Right atrium auricular region (tissue), 2 donors: ENCODE measurements at regions not wholly inside any gene's neighbourhood (a gene's known extent, or its start where the extent isn't known, plus 50 kb on each side); places are given as distances from the start of the nearest gene placed in this dataset.
"Not testable (repeated sequence)": the region's sequence is repeated elsewhere in the genome, so short reads cannot be mapped to it uniquely, and the experiment has no call there.

ENCODE experiments used
- DNase-seq: peaks from one replicate; pipeline ENCODE4 v3.0.0-alpha.2; 2019; ENCODE audit warnings: low spot score
- H3K27ac ChIP-seq, 2 donors: fragments of 200-600 bp; sonication (generic); 1 replicate in 1 of 2; 2 replicates in 1 of 2; pipeline ENCODE4 v1.5.1; 2016 to 2019
- H3K27me3 ChIP-seq, 2 donors: fragments of 200-600 bp; sonication (generic); one replicate each; pipeline versions ENCODE4 v1.5.1 to v1.6.0; 2017 to 2019
- H3K36me3 ChIP-seq: fragments of 200-600 bp; sonication (generic); one replicate; pipeline ENCODE4 v1.5.1; 2016
- H3K4me1 ChIP-seq, 2 donors: fragments of 200-600 bp; sonication (generic); one replicate each; pipeline versions ENCODE4 v1.5.1 to v1.6.0; 2017 to 2019
- H3K4me3 ChIP-seq, 2 donors: fragments of 200-600 bp; sonication (generic); 1 replicate in 1 of 2; 2 replicates in 1 of 2; pipeline ENCODE4 v1.5.1; 2017 to 2019; ENCODE audit warnings: mild to moderate bottlenecking in 1 of 2, moderate library complexity in 1 of 2
- H3K9me3 ChIP-seq, 2 donors: fragments of 200-600 bp; sonication (generic); one replicate each; pipeline ENCODE4 v1.5.1; 2019
- TF ChIP-seq, protein P1 (sequence below), 2 donors: fragments of 200-600 bp; sonication (generic); IDR thresholded peaks; one replicate each; pipeline ENCODE4 v1.5.1; 2019; ENCODE audit warnings: antibody characterized with exemption in 2 of 2

- no peak overlapping the region for H3K4me3 ChIP-seq
Measured at GRCh38 chr2:71959494-71959893, 188.2 kb downstream of the CYP26B1 start.

GRCh38 chr2:71958426-71958825 lies 189.2 kb downstream of the CYP26B1 start:
- not testable (repeated sequence) for H3K4me1 ChIP-seq, H3K36me3 ChIP-seq, H3K27ac ChIP-seq, DNase-seq, H3K4me3 ChIP-seq, H3K27me3 ChIP-seq
- H3K9me3 ChIP-seq, result peaks cover 0 to 29% of the 10 kb centered on the region in 2 donors

More at GRCh38 chr2:71959494-71959893, 188.2 kb downstream of the CYP26B1 start:
- Histone ChIP-seq H3K27ac (no peak overlapping the region), H3K9me3 (peaks cover 0 to 29% of the 10 kb centered on the region in 2 donors), H3K27me3 (no peaks in the 10 kb centered on the region), H3K36me3 (no peaks in the 10 kb centered on the region), H3K4me1 (peaks cover 0 to 9% of the 10 kb centered on the region in 2 donors)
- no peak for DNase-seq
- TF ChIP-seq, protein P1, sequence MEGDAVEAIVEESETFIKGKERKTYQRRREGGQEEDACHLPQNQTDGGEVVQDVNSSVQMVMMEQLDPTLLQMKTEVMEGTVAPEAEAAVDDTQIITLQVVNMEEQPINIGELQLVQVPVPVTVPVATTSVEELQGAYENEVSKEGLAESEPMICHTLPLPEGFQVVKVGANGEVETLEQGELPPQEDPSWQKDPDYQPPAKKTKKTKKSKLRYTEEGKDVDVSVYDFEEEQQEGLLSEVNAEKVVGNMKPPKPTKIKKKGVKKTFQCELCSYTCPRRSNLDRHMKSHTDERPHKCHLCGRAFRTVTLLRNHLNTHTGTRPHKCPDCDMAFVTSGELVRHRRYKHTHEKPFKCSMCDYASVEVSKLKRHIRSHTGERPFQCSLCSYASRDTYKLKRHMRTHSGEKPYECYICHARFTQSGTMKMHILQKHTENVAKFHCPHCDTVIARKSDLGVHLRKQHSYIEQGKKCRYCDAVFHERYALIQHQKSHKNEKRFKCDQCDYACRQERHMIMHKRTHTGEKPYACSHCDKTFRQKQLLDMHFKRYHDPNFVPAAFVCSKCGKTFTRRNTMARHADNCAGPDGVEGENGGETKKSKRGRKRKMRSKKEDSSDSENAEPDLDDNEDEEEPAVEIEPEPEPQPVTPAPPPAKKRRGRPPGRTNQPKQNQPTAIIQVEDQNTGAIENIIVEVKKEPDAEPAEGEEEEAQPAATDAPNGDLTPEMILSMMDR (IDR thresholded peaks at IDR 0.05), result no peak

- Histone ChIP-seq H3K36me3 (no peaks in the 10 kb centered on the region), H3K27ac (no peak overlapping the region), H3K27me3 (no peaks in the 10 kb centered on the region), H3K9me3 (peaks cover 0 to 6% of the 10 kb centered on the region in 2 donors), H3K4me1 (peaks cover 0 to 7% of the 10 kb centered on the region in 2 donors), H3K4me3 (no peak overlapping the region)
- DNase-seq, result no peak
- TF ChIP-seq, protein P1 (IDR thresholded peaks at IDR 0.05), result no peak
Measured at GRCh38 chr2:71952572-71953188, 195.0 kb downstream of the CYP26B1 start.

DNA sequence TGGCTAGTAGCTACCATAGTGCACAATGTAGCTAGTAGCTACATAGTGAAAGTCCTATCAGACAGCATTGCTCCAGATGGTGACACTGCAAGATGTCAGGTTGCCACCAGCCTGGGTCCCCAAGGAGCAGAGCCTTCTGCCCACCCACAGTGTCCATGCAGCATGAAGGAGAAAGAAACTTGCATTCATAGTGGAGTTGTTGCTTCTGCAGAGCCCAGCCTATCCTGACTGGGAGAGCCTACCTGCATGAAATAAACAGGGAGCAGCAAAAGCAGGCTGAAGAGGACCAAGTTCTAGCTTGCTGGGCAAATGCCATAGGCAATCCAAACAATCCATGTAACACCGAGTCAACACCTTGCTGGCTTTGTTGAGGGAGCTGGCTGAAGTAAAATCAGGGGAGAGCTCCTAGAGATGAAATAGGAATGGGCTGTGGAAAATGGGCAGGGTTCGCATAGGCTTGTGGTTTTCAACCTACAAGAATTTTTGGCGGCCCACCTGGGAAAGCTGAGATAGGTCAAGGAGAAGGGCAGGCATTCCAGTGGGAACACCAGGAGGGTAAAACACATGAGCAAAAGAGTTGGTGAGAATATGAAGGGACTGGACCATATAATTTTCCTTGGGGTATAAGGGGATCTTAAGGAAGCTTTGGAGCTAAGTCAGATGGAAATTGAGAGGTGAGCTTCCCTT lies 195.8 kb downstream of the CYP26B1 start:
- Histone ChIP-seq H3K4me1 (peaks cover 0 to 7% of the 10 kb centered on the region in 2 donors), H3K4me3 (no peak overlapping the region), H3K9me3 (no peaks in the 10 kb centered on the region), H3K27ac (peak overlapping the region in 1 of 2 donors; percentile 4), H3K36me3 (no peaks in the 10 kb centered on the region), H3K27me3 (no peaks in the 10 kb centered on the region)
- TF ChIP-seq, protein P1 (IDR thresholded peaks at IDR 0.05), result no peak
- no peak for DNase-seq

GRCh38 chr2:71951083-71951468 lies 196.6 kb downstream of the CYP26B1 start:
- Histone ChIP-seq H3K27me3 (no peaks in the 10 kb centered on the region), H3K36me3 (no peaks in the 10 kb centered on the region), H3K4me3 (no peak overlapping the region), H3K27ac (peak overlapping the region in 1 of 2 donors; percentile 4), H3K4me1 (peaks cover 0 to 7% of the 10 kb centered on the region in 2 donors), H3K9me3 (no peaks in the 10 kb centered on the region)
- TF ChIP-seq, protein P1 (IDR thresholded peaks at IDR 0.05), result no peak
- no peak for DNase-seq

DNA sequence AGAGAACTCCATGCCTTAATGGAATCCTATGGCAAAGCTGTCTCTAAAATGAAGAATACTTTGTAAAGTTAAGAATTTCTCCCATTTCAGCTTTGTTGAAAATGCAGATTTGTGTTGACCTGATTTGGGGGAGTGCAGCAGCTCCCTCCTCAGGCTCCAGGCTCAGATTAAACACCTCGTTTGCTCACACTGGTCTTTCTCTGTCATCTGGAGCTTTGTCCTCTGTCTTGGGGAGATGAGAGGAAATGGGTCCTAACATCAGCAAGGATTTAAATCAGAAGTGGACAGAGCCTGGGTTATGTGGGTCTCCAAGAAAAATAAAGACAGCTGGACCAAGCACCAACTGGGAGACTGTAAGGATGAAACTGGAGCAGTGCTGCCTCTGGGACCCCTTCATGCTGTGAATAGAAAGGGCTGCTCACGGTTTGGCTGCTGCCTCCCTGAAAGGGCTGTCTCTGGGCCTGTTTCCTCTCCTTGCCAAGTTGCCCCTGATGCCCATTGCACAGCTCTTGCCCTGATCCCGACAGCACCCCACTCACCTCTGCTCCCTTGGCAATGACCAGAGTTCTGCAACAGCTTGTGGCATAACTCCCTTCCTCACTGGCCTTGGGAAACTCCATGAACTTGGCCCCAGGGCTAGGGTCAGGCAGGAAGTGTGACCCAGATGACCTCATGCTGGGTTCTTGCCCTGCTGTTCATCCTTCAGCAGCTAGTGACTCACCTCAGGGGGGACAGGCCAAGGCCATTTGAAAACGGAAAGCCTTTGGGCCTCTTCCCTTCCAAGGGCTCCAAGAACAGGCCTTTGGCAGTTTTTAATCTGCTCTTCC lies 197.2 kb downstream of the CYP26B1 start:
- Histone ChIP-seq H3K9me3 (no peaks in the 10 kb centered on the region), H3K4me3 (no peak overlapping the region), H3K4me1 (peaks cover 0 to 7% of the 10 kb centered on the region in 2 donors), H3K36me3 (no peaks in the 10 kb centered on the region), H3K27ac (peak overlapping the region in 1 of 2 donors; percentile 4), H3K27me3 (no peaks in the 10 kb centered on the region)
- TF ChIP-seq, protein P1 (IDR thresholded peaks at IDR 0.05), result no peak
- peak; percentile 89 for DNase-seq
